AG04449 (cell line): ENCODE measurements at regions not wholly inside any gene's neighbourhood (a gene's known extent, or its start where the extent isn't known, plus 50 kb on each side); places are given as distances from the start of the nearest gene placed in this dataset.

Source experiments
- CTCF ChIA-PET: fragments of 350-600 bp; formaldehyde crosslinking; extraction: SDS; loops from one replicate; lab custom pipeline; 2021; ENCODE audit warnings: antibody characterized with exemption; lab: Yijun Ruan, JAX
- POLR2A ChIA-PET: fragments of 400-600, 350-600 bp; formaldehyde crosslinking; extraction: SDS; loops from one replicate; lab custom pipeline; 2020; ENCODE audit warnings: antibody characterized with exemption, inconsistent platforms; lab: Yijun Ruan, JAX
- DNase-seq: peaks from one replicate; pipeline ENCODE4 v3.0.0-alpha.2; 2010; ENCODE audit warnings: low read depth, low spot score
- H3K4me3 ChIP-seq: 2 replicates; pipeline ENCODE4 v1.5.1; 2011; ENCODE audit warnings: low read depth, mild to moderate bottlenecking, control low read depth, low read length
- TF ChIP-seq, protein P1 (sequence below): IDR thresholded peaks from one replicate; pipeline ENCODE4 v1.5.1; 2011; ENCODE audit warnings: mild to moderate bottlenecking, moderate library complexity, low read length, control low read depth, inconsistent platforms; ENCODE audit not compliant: insufficient read depth; ENCODE audit errors: missing control alignments

DNA sequence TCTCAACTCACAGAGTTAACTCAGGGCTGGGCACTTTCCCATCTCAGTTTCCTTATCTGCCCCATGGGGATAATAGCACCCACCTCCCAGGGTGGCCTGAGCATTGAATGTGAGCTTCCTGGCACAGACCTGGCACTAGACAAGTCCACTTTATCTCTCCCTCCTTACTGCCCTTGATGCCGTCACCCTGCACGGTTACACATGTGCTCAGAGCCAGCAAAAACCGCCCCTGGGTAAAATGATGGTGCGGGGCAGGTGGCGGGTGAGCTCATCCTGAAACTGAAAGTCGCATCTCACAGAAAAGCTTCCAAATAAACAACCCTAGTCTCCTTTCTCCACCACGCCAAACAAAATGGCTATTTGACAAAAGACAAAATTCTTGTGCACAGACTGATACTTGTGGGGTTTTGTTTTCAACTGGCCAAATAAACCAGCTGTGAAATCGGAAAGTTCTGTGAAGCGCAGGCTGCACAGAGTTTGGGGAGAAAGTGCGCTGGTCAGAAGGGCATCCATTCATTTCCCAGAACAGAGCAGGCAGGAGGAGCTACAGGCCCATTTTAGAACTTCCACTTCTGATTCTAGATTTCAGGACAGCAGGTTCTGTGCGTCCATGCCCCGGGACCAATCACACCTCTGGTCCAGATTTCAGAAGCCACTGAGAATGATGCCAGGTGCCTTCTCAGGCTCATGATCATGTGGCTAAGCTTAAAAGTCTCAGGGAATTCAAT is 138.1 kb downstream of the SHANK2 start:
- TF ChIP-seq, protein P1, sequence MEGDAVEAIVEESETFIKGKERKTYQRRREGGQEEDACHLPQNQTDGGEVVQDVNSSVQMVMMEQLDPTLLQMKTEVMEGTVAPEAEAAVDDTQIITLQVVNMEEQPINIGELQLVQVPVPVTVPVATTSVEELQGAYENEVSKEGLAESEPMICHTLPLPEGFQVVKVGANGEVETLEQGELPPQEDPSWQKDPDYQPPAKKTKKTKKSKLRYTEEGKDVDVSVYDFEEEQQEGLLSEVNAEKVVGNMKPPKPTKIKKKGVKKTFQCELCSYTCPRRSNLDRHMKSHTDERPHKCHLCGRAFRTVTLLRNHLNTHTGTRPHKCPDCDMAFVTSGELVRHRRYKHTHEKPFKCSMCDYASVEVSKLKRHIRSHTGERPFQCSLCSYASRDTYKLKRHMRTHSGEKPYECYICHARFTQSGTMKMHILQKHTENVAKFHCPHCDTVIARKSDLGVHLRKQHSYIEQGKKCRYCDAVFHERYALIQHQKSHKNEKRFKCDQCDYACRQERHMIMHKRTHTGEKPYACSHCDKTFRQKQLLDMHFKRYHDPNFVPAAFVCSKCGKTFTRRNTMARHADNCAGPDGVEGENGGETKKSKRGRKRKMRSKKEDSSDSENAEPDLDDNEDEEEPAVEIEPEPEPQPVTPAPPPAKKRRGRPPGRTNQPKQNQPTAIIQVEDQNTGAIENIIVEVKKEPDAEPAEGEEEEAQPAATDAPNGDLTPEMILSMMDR, result no peak
- POLR2A ChIA-PET, result no interaction called here
- no peak for DNase-seq
- H3K4me3 ChIP-seq, result no peak overlapping the region
- CTCF ChIA-PET, result interaction anchor here (1.3 kb wide), 1 partner anchor 306 kb away, joined by 3 read pairs; no protein-coding TSS in a partner anchor

DNA sequence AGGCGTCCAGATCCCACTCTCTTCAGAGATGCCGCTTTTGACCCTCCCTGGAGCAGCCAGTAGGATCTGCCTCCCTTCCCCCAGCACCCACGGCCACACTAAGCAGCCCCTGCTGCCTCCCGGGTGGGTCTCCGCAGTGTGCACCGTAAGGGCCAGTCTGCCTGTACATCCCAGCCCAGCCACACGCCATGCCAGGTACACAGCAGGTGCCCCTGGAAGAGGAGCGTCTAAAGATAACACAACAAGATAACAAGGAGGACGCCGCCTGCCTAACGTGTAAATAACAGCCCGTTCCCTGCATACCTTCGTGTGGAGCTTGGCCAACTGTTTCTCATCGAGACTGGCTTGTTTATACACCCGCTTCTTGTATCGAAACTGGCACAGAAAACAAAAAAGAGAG is 139.4 kb downstream of the SHANK2 start:
- no peak overlapping the region for H3K4me3 ChIP-seq
- ChIA-PET POLR2A (no interaction called here), CTCF (no interaction called here)
- no peak for DNase-seq
- TF ChIP-seq, protein P1, result no peak

DNA sequence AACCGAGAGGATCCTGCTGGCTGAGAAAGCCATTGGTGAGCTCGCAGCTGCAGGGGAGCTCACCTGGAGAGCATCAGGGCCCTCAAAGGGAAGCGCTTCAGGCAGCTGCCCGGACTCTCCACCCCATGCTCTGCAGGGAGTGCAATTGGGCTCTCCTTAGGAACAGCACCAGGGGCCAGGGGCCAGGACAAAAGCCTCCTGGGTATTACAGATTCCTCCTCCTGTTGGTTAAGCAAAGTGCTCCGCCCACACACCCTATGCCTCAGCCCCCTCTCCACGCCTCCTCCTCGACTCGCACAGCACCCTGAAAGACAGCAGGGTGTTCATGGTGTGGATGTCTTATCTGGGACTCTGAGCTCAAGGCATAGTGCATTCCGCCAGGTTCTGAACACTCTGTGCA is 139.9 kb downstream of the SHANK2 start:
- H3K4me3 ChIP-seq, result no peak overlapping the region
- TF ChIP-seq, protein P1, result no peak
- DNase-seq, result no peak
- POLR2A ChIA-PET, result no interaction called here
- CTCF ChIA-PET, result no interaction called here

DNA sequence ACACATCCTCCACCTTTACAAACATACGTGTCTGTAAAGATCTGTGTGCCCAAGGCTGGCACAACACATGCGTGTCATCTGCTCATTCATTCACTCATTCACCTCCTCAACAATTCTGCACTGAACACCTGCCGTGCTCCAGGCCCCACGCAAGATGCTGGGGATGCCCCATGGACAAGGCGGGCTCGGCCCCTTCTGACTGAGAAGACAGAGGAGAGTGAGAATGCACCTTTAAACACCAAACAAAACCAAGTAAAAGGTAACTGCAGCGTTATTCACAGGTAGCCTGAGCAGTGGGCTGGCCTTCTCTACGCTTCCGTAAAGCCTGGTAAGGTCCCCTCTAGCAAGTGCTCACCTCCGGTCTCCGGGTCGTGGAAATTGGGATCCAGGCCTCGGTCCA is 142.8 kb downstream of the SHANK2 start:
- ChIA-PET POLR2A (no interaction called here), CTCF (no interaction called here)
- TF ChIP-seq, protein P1, result no peak
- no peak overlapping the region for H3K4me3 ChIP-seq
- no peak for DNase-seq

DNA sequence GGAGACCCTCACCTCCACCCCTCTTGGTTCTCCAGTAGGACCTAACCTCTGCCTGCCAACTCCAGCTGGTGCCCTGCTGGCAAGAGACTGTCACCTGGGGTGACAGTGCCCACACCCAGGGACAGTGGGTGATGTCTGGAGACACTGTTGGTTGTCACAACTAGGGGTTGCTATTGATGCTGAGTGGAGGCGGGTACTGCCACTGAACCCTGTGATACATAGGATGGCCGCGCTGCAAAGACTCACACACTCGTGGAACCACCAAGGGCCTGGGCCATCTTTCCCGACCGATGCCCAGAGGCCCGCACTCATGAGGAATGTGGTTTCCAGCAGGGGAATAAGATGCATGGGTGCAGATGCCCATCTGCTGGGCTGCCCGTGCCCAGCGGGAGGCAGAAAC is 143.2 kb downstream of the SHANK2 start:
- no peak overlapping the region for H3K4me3 ChIP-seq
- POLR2A ChIA-PET, result no interaction called here
- CTCF ChIA-PET, result no interaction called here
- DNase-seq, result no peak
- TF ChIP-seq, protein P1, result no peak

DNA sequence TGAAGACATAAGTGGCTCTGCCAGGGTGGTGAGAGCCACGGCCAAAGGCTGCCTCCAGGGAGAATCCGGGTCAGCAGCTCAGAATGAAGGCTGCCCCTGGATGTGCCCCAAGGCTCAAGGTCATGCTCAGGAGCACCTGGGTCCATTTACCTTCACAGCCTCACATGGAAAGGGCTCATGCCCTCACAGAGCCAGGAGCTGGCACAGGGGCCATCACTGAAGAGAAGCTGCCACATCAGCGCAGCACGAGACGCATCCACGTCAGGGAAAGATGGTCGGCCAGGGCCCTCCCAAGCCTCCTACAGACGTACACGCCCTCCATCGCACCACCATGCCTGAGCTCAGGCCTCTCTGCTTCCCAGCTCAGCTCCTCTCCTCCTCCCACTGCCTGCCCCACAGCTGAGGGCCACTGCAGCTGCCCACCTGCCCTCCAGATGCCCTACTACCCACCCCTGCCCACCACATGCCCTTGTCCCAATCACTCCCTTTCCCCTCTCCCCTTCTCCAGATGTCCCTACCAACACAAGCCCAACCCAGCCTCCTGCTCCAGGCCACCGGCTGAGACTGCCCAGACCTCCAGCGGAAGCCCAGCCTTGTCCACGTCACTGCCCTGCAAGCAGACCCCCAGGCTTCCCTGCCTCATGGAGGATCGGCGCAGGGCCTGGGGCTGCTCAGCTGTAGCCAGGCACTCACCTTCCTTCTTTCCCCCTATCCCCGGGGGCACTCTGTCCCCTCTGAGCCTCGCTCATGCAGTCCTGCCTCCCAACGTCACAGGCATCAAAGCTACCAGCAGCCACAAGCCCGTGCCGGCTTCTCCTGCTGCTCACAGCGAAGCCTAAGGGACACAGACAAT is 144.1 kb downstream of the SHANK2 start:
- no peak overlapping the region for H3K4me3 ChIP-seq
- DNase-seq, result no peak
- ChIA-PET POLR2A (no interaction called here), CTCF (no interaction called here)
- TF ChIP-seq, protein P1, result no peak
